Activated naive CD4-positive, alpha-beta T cell treated with anti-CD3 and anti-CD28 coated beads, Interleukin-2, amount 50 U/mL, for 16 hours (primary cell): ENCODE measurements at regions not wholly inside any gene's neighbourhood (a gene's known extent, or its start where the extent isn't known, plus 50 kb on each side); places are given as distances from the start of the nearest gene placed in this dataset.
"Not testable (repeated sequence)": the region's sequence is repeated elsewhere in the genome, so short reads cannot be mapped to it uniquely, and the experiment has no call there.

ENCODE experiments used
- DNase-seq: peaks from one replicate; pipeline ENCODE4 v3.0.0-alpha.2; 2020

DNA sequence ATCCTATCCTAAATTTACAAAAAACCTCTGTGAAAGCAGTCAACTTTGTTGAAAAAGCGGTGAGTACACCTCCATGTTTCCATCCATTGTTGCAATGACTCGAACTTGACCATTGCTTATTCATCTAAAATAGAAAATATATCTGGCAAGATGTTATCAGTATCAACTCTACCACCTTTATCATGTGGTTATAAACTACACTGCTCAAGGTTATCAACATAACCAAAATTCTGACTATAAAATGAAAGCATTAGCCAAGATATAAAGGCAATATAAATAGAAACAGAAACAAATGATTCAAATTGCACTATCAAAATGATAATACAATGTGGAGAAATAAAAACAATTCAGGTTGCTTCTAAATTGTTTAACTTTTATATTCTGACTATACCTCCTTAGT, 150.0 kb downstream of the AVL9 start:
- DNase-seq = not testable (repeated sequence)

DNA sequence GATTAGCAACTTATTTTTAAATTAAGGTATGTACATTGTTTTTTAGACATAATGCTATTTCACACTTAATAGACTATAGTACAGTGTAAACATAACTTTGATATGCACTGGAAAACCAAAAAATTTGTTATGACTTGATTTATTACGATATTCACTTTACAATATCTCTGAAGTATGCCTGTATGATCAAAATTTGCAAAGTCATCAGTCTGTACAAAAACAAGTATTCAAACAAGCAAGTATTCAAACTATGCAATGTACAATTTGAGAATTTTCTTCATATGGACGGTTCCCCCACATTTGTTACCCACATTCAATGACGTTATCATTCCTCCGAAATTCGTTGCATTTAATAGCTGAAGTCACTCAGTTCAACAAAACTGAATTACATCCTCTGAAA, 147.9 kb downstream of the AVL9 start:
- no peak for DNase-seq

DNA sequence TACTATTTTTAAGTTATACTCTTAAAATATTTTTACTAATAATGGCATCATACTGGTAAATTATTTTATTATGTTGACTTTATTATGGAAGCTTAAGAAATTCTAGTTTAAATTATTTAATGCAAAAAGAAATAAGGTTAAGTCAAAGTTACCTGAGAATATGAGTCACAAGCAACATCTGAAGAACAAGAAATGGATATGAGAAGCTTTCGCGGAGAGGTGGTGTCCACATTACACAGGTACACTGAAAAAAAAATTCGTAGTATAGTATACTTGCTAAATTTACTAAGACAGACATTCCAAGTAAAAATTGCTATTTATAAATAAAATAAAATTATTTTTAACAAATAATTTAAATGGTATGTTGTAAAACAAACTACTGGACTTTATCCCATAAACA, 143.8 kb downstream of the AVL9 start:
- no peak for DNase-seq

DNA sequence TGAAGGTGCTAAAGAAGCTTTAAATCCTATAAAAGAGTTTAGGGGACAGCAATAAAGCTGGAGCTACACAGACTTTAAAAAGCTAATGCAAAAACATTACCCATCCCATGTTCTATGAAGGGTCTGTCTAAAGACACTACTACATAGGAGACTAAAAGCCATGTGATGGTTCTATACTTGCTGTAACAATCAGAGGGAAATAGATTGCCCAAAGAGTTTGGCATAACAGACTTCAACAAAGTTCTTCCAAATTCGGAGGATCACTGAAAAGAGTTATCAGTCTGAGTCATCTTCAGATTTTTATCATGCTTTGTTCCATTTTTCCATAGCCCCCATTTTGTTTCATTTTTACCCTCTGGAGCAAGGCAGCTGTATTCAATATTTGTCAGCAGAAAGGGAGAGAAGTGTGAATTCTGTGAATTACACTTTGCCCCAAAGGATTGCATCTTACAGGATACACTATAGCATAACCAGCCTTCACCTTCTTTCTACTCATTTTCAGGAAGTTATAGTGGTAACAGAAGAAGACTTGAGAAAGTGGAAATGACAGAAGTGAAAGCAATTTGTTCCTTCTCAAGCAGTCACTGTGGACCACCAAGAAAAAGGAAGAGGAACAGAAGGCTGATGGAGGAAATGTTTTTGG, 143.3 kb downstream of the AVL9 start:
- DNase-seq = not testable (repeated sequence)
